ENCODE measurements at regions not wholly inside any gene's neighbourhood (a gene's known extent, or its start where the extent isn't known, plus 50 kb on each side); places are given as distances from the start of the nearest gene placed in this dataset.

- TF ChIP-seq, protein P1, sequence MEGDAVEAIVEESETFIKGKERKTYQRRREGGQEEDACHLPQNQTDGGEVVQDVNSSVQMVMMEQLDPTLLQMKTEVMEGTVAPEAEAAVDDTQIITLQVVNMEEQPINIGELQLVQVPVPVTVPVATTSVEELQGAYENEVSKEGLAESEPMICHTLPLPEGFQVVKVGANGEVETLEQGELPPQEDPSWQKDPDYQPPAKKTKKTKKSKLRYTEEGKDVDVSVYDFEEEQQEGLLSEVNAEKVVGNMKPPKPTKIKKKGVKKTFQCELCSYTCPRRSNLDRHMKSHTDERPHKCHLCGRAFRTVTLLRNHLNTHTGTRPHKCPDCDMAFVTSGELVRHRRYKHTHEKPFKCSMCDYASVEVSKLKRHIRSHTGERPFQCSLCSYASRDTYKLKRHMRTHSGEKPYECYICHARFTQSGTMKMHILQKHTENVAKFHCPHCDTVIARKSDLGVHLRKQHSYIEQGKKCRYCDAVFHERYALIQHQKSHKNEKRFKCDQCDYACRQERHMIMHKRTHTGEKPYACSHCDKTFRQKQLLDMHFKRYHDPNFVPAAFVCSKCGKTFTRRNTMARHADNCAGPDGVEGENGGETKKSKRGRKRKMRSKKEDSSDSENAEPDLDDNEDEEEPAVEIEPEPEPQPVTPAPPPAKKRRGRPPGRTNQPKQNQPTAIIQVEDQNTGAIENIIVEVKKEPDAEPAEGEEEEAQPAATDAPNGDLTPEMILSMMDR (IDR thresholded peaks at IDR 0.05; ENCODE audit: borderline replicate concordance, insufficient read depth, low read depth, low read length), result no peak
These were observed 59.2 kb upstream of the KLF13 start for GRCh38 chr15:31267161-31268107.

DNA sequence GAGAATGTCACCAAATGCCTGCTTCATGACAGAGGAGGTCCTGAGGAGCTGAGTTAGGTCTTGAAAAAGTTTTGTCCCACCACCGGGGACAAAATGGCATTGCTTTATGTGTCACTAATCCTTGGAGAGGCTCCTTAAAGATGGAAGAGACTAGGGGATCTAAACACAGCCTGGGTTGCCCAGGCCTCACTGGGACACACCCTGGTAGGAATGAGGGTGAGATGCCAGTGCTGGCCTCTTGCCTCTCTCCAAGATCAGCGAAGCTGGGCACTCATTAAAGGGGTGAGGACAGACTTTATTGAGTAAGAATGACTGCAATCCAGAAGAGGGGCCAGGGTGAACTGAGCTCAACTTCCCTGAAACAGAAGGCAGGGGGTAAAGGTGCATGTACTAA lies 58.5 kb upstream of the KLF13 start:
- no peak overlapping the region for H3K4me3 ChIP-seq (ENCODE audit: low read depth, low read length)
- TF ChIP-seq, protein P1 (IDR thresholded peaks at IDR 0.05; ENCODE audit: borderline replicate concordance, insufficient read depth, low read depth, low read length), result no peak

More at GRCh38 chr15:31267161-31268107, 59.2 kb upstream of the KLF13 start:
- H3K4me3 ChIP-seq (ENCODE audit: low read depth, low read length), result no peak overlapping the region

- TF ChIP-seq, protein P1 (IDR thresholded peaks at IDR 0.05; ENCODE audit: borderline replicate concordance, insufficient read depth, low read depth, low read length), result no peak
- no peak overlapping the region for H3K4me3 ChIP-seq (ENCODE audit: low read depth, low read length)
These were observed 57.5 kb upstream of the KLF13 start for GRCh38 chr15:31268911-31269784.

DNA sequence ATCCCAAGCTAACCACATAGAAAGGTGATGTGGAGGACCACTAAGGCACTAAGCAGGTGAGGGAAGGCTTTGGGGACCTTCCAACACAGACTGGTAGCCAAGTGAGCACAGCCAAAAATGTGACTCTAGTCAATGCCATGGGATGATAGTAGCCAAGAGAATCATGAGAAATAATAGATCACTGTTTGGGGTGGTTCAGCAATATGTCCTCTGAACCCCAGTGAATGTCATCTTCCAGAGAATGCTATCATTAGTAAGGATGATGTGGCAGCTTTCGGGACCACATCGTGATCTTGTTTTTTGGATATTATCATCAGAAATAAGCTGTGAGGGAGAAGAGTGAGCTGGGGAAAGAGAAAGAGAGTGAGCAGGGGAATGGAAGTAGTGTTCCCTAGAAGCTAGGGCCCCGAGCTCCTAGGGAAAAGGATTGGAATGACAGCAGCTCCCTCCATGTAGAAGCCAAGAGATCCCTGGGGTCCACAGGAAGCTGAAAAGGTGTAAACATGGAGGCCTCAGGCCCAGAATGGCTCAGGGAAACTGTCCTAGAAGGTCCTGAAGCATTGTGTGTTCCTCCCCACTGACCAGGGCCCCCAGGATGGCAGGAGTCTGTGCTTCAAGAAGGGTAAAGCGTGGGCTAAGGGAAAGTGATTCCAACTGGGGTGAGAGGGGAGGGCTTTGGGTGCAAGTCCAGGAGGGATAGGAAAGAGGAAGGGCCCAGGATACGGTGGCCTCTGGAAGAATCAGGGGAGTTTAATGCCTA lies 56.6 kb upstream of the KLF13 start:
- H3K4me3 ChIP-seq (ENCODE audit: low read depth, low read length), result no peak overlapping the region
- TF ChIP-seq, protein P1 (IDR thresholded peaks at IDR 0.05; ENCODE audit: borderline replicate concordance, insufficient read depth, low read depth, low read length), result no peak

- no peak overlapping the region for H3K4me3 ChIP-seq (ENCODE audit: low read depth, low read length)
- TF ChIP-seq, protein P1 (IDR thresholded peaks at IDR 0.05; ENCODE audit: borderline replicate concordance, insufficient read depth, low read depth, low read length), result no peak
These were observed 55.9 kb upstream of the KLF13 start for GRCh38 chr15:31270767-31271166.

- TF ChIP-seq, protein P1 (IDR thresholded peaks at IDR 0.05; ENCODE audit: borderline replicate concordance, insufficient read depth, low read depth, low read length), result no peak
- no peak overlapping the region for H3K4me3 ChIP-seq (ENCODE audit: low read depth, low read length)
These were observed 55.4 kb upstream of the KLF13 start for GRCh38 chr15:31271224-31271635.
